Endothelial cell of umbilical vein (primary cell): ENCODE measurements at regions not wholly inside any gene's neighbourhood (a gene's known extent, or its start where the extent isn't known, plus 50 kb on each side); places are given as distances from the start of the nearest gene placed in this dataset.

Source experiments
- EZH2 ChIP-seq: IDR thresholded peaks from 2 replicates; pipeline ENCODE4 v1.6.1; 2012; ENCODE audit warnings: borderline replicate concordance, low read depth, mild to moderate bottlenecking, moderate library complexity, low read length, inconsistent platforms; ENCODE audit not compliant: severe bottlenecking
- JUN ChIP-seq: IDR thresholded peaks from 2 replicates; pipeline ENCODE4 v1.6.1; 2011; ENCODE audit warnings: borderline replicate concordance, low read depth; ENCODE audit not compliant: insufficient read length, insufficient read depth
- MAX ChIP-seq: IDR thresholded peaks from 2 replicates; pipeline ENCODE4 v1.6.1; 2011; ENCODE audit not compliant: insufficient read depth, insufficient read length
- MYC ChIP-seq: IDR thresholded peaks from one replicate; pipeline ENCODE4 v1.6.1; 2011; ENCODE audit warnings: mild to moderate bottlenecking, low read depth, low read length
- POLR2A ChIP-seq: IDR thresholded peaks from 2 replicates; pipeline ENCODE4 v1.6.1; 2012; ENCODE audit warnings: low read depth, mild to moderate bottlenecking, control low read depth, low read length
- POLR2AphosphoS5 ChIP-seq: IDR thresholded peaks from 2 replicates; pipeline ENCODE4 v1.6.1; 2012; ENCODE audit warnings: low read depth, mild to moderate bottlenecking, control low read depth, low read length, moderate library complexity; ENCODE audit not compliant: insufficient read depth
- TF ChIP-seq, protein P1 (sequence below), 2 donors: IDR thresholded peaks; 1 replicate in 1 of 2; 2 replicates in 1 of 2; pipeline ENCODE4 v1.5.1; 2011; ENCODE audit warnings: low read length in 2 of 2, mild to moderate bottlenecking in 2 of 2, moderate library complexity in 2 of 2, control low read depth in 1 of 2, inconsistent platforms in 1 of 2, low read depth in 1 of 2; ENCODE audit not compliant: insufficient read depth in 1 of 2; ENCODE audit errors: extremely low read depth in 1 of 2

GRCh38 chr6:150316936-150317335 is 51.9 kb upstream of the IYD start:
- TF ChIP-seq MYC (no peak), POLR2A (no peak), EZH2 (no peak), POLR2AphosphoS5 (no peak), JUN (no peak), MAX (no peak)
- TF ChIP-seq, protein P1, sequence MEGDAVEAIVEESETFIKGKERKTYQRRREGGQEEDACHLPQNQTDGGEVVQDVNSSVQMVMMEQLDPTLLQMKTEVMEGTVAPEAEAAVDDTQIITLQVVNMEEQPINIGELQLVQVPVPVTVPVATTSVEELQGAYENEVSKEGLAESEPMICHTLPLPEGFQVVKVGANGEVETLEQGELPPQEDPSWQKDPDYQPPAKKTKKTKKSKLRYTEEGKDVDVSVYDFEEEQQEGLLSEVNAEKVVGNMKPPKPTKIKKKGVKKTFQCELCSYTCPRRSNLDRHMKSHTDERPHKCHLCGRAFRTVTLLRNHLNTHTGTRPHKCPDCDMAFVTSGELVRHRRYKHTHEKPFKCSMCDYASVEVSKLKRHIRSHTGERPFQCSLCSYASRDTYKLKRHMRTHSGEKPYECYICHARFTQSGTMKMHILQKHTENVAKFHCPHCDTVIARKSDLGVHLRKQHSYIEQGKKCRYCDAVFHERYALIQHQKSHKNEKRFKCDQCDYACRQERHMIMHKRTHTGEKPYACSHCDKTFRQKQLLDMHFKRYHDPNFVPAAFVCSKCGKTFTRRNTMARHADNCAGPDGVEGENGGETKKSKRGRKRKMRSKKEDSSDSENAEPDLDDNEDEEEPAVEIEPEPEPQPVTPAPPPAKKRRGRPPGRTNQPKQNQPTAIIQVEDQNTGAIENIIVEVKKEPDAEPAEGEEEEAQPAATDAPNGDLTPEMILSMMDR (IDR thresholded peaks at IDR 0.05; ENCODE audit: extremely low read depth in 1 of 2, insufficient read depth in 1 of 2, low read depth in 1 of 2, low read length in 2 of 2), result no peak
